Neural cell (in vitro differentiated cells): ENCODE measurements at regions not wholly inside any gene's neighbourhood (a gene's known extent, or its start where the extent isn't known, plus 50 kb on each side); places are given as distances from the start of the nearest gene placed in this dataset.

Experiments
- H2AFZ ChIP-seq: fragments of 200-600, 300-800 bp; sonication (generic), shearing (Covaris generic); 2 replicates; pipeline ENCODE4 v1.6.0; 2014; ENCODE audit warnings: low read depth, mild to moderate bottlenecking, antibody characterized with exemption, low read length, moderate library complexity
- H3F3A ChIP-seq: fragments of 200-600 bp; shearing (Covaris generic); 2 replicates; pipeline ENCODE4 v1.6.1; 2016; ENCODE audit warnings: mild to moderate bottlenecking, moderate library complexity, mixed read lengths, antibody characterized with exemption, low read length; ENCODE audit not compliant: insufficient read depth, poor library complexity, severe bottlenecking
- H3K27ac ChIP-seq: fragments of 200-600, 300-800 bp; sonication (generic), shearing (Covaris generic); 2 replicates; pipeline ENCODE4 v1.5.1; 2014; ENCODE audit warnings: mild to moderate bottlenecking, low read length, moderate library complexity
- H3K27me3 ChIP-seq: fragments of 300-800, 200-600 bp; sonication (generic), shearing (Covaris generic); 2 replicates; pipeline ENCODE4 v1.6.0; 2014; ENCODE audit warnings: mild to moderate bottlenecking, low read depth, low read length, moderate library complexity; ENCODE audit not compliant: insufficient read depth
- H3K36me3 ChIP-seq: fragments of 300-800, 200-600 bp; sonication (generic), shearing (Covaris generic); 2 replicates; pipeline ENCODE4 v1.5.1; 2014; ENCODE audit warnings: mild to moderate bottlenecking, antibody characterized with exemption, low read length, moderate library complexity; ENCODE audit not compliant: insufficient read depth
- H3K4me2 ChIP-seq: fragments of 300-800, 200-600 bp; sonication (generic), shearing (Covaris generic); 2 replicates; pipeline ENCODE4 v1.6.0; 2014; ENCODE audit warnings: mild to moderate bottlenecking, low read length
- H3K4me3 ChIP-seq: fragments of 300-800, 200-600 bp; sonication (generic), shearing (Covaris generic); 2 replicates; pipeline ENCODE4 v1.5.1; 2014; ENCODE audit warnings: mild to moderate bottlenecking, low read length, moderate library complexity
- H3K79me2 ChIP-seq: fragments of 200-600 bp; shearing (Covaris generic); replicated peaks from 2 replicates; pipeline ENCODE4 v1.6.0; 2014; ENCODE audit warnings: mild to moderate bottlenecking, low read length, moderate library complexity; ENCODE audit not compliant: insufficient read depth
- H3K9ac ChIP-seq: fragments of 300-800, 200-600 bp; sonication (generic), shearing (Covaris generic); 2 replicates; pipeline ENCODE4 v1.6.1; 2016; ENCODE audit warnings: mild to moderate bottlenecking, low read length, mixed read lengths
- H3K9me2 ChIP-seq: fragments of 200-600 bp; shearing (Covaris generic); 2 replicates; pipeline ENCODE4 v1.6.1; 2016; ENCODE audit warnings: mild to moderate bottlenecking, low read length, mixed read lengths; ENCODE audit not compliant: insufficient read depth
- H3K9me3 ChIP-seq: fragments of 200-600, 300-800 bp; sonication (generic), shearing (Covaris generic); 2 replicates; pipeline ENCODE4 v1.6.1; 2016; ENCODE audit warnings: mild to moderate bottlenecking, mixed run types, low read length, moderate library complexity, mixed read lengths
- H4K20me1 ChIP-seq: fragments of 200-600 bp; shearing (Covaris generic); 2 replicates; pipeline ENCODE4 v1.6.1; 2016; ENCODE audit warnings: mild to moderate bottlenecking, mixed run types; ENCODE audit not compliant: insufficient read depth
- EP300 ChIP-seq: fragments of 450-650 bp; conservative IDR thresholded peaks from 2 replicates; pipeline ENCODE4 v1.6.1; 2014; ENCODE audit warnings: antibody characterized with exemption, mild to moderate bottlenecking, moderate library complexity; ENCODE audit not compliant: poor library complexity, severe bottlenecking
- EZH2 ChIP-seq: fragments of 200-600, 300-800 bp; shearing (Covaris generic), sonication (generic); IDR thresholded peaks from 2 replicates; pipeline ENCODE4 v1.6.1; 2014; ENCODE audit warnings: antibody characterized with exemption, low read length, borderline replicate concordance, mild to moderate bottlenecking; ENCODE audit not compliant: insufficient read depth, poor library complexity, severe bottlenecking
- MXI1 ChIP-seq: fragments of 450-650 bp; conservative IDR thresholded peaks from 2 replicates; pipeline ENCODE4 v1.6.1; 2014; ENCODE audit warnings: antibody characterized with exemption, mild to moderate bottlenecking; ENCODE audit not compliant: poor library complexity, severe bottlenecking
- POLR2AphosphoS5 ChIP-seq: IDR thresholded peaks from 2 replicates; pipeline ENCODE4 v1.6.1; 2012
- RAD21 ChIP-seq: fragments of 450-650 bp; conservative IDR thresholded peaks from 2 replicates; pipeline ENCODE4 v1.6.1; 2014; ENCODE audit warnings: antibody characterized with exemption, mild to moderate bottlenecking, moderate library complexity
- SMC3 ChIP-seq: fragments of 450-650 bp; conservative IDR thresholded peaks from 2 replicates; pipeline ENCODE4 v1.6.1; 2014; ENCODE audit warnings: antibody characterized with exemption, mild to moderate bottlenecking, moderate library complexity; ENCODE audit not compliant: poor library complexity
- TAF1 ChIP-seq: IDR thresholded peaks from 2 replicates; pipeline ENCODE4 v1.6.1; 2012; ENCODE audit warnings: low read depth
- TF ChIP-seq, protein P1 (sequence below): fragments of 450-650 bp; IDR thresholded peaks from 2 replicates; pipeline ENCODE4 v1.5.1; 2014; ENCODE audit warnings: antibody characterized with exemption, mild to moderate bottlenecking, moderate library complexity; ENCODE audit not compliant: poor library complexity, severe bottlenecking
- TF ChIP-seq, protein P2 (sequence below): IDR thresholded peaks from 2 replicates; pipeline ENCODE4 v1.6.1; 2012; ENCODE audit warnings: borderline replicate concordance

DNA sequence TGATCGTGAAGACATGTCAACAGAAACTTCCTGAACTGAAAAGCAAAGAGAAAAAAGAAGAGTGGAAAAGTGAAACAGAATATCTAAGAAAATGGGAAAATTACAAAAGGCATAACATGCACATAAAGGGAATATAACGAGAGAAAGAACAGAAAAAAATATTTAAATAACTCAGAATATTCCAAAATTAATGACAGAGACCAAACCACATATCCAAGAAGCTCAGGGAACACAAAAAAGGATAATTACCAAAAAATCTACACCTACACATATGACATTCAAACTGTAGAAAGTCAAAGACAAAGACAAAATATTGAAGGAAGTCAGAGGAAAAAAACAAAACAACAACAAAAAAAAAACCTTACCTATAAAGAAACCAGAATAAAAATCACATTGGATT, 105.5 kb downstream of the OR13A1 start:
- TF ChIP-seq TAF1: no peak
- no peak for TF ChIP-seq EP300
- no peak for TF ChIP-seq SMC3
- TF ChIP-seq MXI1: no peak
- TF ChIP-seq POLR2AphosphoS5: no peak
- TF ChIP-seq, protein P1, sequence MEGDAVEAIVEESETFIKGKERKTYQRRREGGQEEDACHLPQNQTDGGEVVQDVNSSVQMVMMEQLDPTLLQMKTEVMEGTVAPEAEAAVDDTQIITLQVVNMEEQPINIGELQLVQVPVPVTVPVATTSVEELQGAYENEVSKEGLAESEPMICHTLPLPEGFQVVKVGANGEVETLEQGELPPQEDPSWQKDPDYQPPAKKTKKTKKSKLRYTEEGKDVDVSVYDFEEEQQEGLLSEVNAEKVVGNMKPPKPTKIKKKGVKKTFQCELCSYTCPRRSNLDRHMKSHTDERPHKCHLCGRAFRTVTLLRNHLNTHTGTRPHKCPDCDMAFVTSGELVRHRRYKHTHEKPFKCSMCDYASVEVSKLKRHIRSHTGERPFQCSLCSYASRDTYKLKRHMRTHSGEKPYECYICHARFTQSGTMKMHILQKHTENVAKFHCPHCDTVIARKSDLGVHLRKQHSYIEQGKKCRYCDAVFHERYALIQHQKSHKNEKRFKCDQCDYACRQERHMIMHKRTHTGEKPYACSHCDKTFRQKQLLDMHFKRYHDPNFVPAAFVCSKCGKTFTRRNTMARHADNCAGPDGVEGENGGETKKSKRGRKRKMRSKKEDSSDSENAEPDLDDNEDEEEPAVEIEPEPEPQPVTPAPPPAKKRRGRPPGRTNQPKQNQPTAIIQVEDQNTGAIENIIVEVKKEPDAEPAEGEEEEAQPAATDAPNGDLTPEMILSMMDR: no peak
- no peak for TF ChIP-seq RAD21
- TF ChIP-seq, protein P2, sequence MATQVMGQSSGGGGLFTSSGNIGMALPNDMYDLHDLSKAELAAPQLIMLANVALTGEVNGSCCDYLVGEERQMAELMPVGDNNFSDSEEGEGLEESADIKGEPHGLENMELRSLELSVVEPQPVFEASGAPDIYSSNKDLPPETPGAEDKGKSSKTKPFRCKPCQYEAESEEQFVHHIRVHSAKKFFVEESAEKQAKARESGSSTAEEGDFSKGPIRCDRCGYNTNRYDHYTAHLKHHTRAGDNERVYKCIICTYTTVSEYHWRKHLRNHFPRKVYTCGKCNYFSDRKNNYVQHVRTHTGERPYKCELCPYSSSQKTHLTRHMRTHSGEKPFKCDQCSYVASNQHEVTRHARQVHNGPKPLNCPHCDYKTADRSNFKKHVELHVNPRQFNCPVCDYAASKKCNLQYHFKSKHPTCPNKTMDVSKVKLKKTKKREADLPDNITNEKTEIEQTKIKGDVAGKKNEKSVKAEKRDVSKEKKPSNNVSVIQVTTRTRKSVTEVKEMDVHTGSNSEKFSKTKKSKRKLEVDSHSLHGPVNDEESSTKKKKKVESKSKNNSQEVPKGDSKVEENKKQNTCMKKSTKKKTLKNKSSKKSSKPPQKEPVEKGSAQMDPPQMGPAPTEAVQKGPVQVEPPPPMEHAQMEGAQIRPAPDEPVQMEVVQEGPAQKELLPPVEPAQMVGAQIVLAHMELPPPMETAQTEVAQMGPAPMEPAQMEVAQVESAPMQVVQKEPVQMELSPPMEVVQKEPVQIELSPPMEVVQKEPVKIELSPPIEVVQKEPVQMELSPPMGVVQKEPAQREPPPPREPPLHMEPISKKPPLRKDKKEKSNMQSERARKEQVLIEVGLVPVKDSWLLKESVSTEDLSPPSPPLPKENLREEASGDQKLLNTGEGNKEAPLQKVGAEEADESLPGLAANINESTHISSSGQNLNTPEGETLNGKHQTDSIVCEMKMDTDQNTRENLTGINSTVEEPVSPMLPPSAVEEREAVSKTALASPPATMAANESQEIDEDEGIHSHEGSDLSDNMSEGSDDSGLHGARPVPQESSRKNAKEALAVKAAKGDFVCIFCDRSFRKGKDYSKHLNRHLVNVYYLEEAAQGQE: no peak
- no peak for TF ChIP-seq EZH2
- no peaks in the 10 kb centered on the region for H3K9me2 ChIP-seq
- H3K79me2 ChIP-seq: no peaks in the 10 kb centered on the region
- no peaks in the 10 kb centered on the region for H3K9me3 ChIP-seq
- no peaks in the 10 kb centered on the region for H4K20me1 ChIP-seq
- no peak overlapping the region for H3K9ac ChIP-seq
- H3K27me3 ChIP-seq: no peaks in the 10 kb centered on the region
- H2AFZ ChIP-seq: no peak overlapping the region
- H3K4me3 ChIP-seq: no peak overlapping the region
- no peak overlapping the region for H3K27ac ChIP-seq
- no peaks in the 10 kb centered on the region for H3K36me3 ChIP-seq
- no peaks in the 10 kb centered on the region for H3F3A ChIP-seq
- H3K4me2 ChIP-seq: no peak overlapping the region

- no peaks in the 10 kb centered on the region for H3K36me3 ChIP-seq
- no peak overlapping the region for H2AFZ ChIP-seq
- H3K4me2 ChIP-seq: peak overlapping the region; percentile 28
- no peak overlapping the region for H3K9ac ChIP-seq
- H3F3A ChIP-seq: no peaks in the 10 kb centered on the region
- TF ChIP-seq RAD21 (no peak), POLR2AphosphoS5 (no peak), EZH2 (no peak)
- no peaks in the 10 kb centered on the region for H3K9me3 ChIP-seq
- no peaks in the 10 kb centered on the region for H3K9me2 ChIP-seq
- no peaks in the 10 kb centered on the region for H4K20me1 ChIP-seq
- no peaks in the 10 kb centered on the region for H3K79me2 ChIP-seq
- H3K27me3 ChIP-seq: no peaks in the 10 kb centered on the region
- no peak overlapping the region for H3K4me3 ChIP-seq
- no peak overlapping the region for H3K27ac ChIP-seq
Observed at GRCh38 chr10:45211576-45211975, 103.8 kb downstream of the OR13A1 start.

DNA sequence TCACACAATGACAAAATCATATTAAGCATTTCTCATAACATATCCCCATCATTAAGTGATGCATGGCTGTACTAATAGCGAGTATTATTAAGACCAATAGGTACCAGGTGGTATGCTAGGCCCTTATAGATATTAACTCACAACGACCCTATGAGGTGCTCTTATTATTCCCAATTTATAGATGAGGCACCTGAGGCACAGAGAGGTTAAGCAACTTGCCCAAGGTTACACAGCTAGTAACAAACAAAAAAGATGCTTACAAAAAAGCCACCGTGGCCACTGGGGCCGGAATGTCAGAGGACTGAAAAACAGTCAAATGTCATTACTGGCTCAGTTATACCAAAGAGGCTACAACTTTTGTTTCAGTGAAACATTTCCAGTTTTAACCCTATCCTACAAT, 96.0 kb downstream of the OR13A1 start:
- Histone ChIP-seq H3K9me2 (no peaks in the 10 kb centered on the region), H3K4me2 (no peak overlapping the region), H3K79me2 (no peaks in the 10 kb centered on the region), H3K36me3 (no peaks in the 10 kb centered on the region), H4K20me1 (no peaks in the 10 kb centered on the region), H3K27me3 (no peaks in the 10 kb centered on the region), H3K4me3 (no peak overlapping the region), H3K27ac (no peak overlapping the region), H3K9me3 (no peaks in the 10 kb centered on the region), H3F3A (no peaks in the 10 kb centered on the region), H3K9ac (no peak overlapping the region), H2AFZ (no peak overlapping the region)
- TF ChIP-seq EZH2 (no peak), RAD21 (no peak), EP300 (no peak), MXI1 (no peak), POLR2AphosphoS5 (no peak), TAF1 (no peak), SMC3 (no peak)
- TF ChIP-seq, protein P2: no peak
- TF ChIP-seq, protein P1: no peak
